ENCODE measurements at regions not wholly inside any gene's neighbourhood (a gene's known extent, or its start where the extent isn't known, plus 50 kb on each side); places are given as distances from the start of the nearest gene placed in this dataset.

DNA sequence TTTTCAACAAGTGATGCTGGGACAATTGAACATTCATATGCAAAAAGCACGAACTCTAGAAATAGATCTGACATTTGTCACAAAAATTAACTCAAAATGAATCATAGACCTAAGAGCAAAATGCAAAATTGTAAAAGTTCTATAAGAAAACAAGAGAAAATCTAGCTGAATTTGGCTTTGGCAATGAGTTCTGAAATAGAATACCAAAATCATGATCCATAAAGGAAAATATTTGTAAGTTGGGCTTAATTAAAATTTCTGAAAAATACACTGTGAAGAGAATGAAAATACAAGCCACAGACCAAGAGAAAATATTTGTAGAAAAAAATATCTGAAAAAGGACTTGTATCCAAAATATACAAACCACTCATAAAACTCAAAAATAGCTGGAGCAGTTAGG is 698.8 kb upstream of the CELF2 start:
- DNase-seq (ENCODE audit: low read depth in 1 of 2, low spot score in 1 of 2): no peak
- no peaks in the 10 kb centered on the region for H3K9me3 ChIP-seq
- POLR2A ChIA-PET: no interaction called here
- H3K27ac ChIP-seq: no peak overlapping the region
- CTCF ChIA-PET: no interaction called here
- H3K4me1 ChIP-seq: no peaks in the 10 kb centered on the region
- no peak overlapping the region for H3K4me3 ChIP-seq
- no peak overlapping the region for H3K4me2 ChIP-seq
- WGBS (ENCODE audit: missing lambda C conversion rate): 3% methylated on average over 1 of the region's 1 CpG
- TF ChIP-seq NFE2L2 (conservative IDR thresholded peaks at IDR 0.05; ENCODE audit: low read length): no peak
- no peak for TF ChIP-seq NPAS2 (CRISPR knock-in tag; IDR thresholded peaks at IDR 0.05; ENCODE audit: borderline replicate concordance)
- TF ChIP-seq HOXB5 (CRISPR knock-in tag; IDR thresholded peaks at IDR 0.05): no peak
- TF ChIP-seq RFX5 (IDR thresholded peaks at IDR 0.05): no peak
- TF ChIP-seq PHF8 (IDR thresholded peaks at IDR 0.05; ENCODE audit: borderline replicate concordance, low read depth): no peak
- TF ChIP-seq, protein P1, sequence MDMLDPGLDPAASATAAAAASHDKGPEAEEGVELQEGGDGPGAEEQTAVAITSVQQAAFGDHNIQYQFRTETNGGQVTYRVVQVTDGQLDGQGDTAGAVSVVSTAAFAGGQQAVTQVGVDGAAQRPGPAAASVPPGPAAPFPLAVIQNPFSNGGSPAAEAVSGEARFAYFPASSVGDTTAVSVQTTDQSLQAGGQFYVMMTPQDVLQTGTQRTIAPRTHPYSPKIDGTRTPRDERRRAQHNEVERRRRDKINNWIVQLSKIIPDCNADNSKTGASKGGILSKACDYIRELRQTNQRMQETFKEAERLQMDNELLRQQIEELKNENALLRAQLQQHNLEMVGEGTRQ (IDR thresholded peaks at IDR 0.05): no peak
- TF ChIP-seq RNF2 (IDR thresholded peaks at IDR 0.05; ENCODE audit: borderline replicate concordance, low read depth): no peak
- no peak for TF ChIP-seq MAZ (IDR thresholded peaks at IDR 0.05; ENCODE audit: borderline replicate concordance, low read depth, low read length)
- no peak for TF ChIP-seq POLR2AphosphoS2 (conservative IDR thresholded peaks at IDR 0.05; ENCODE audit: low read length)
- TF ChIP-seq HEYL (CRISPR knock-in tag; IDR thresholded peaks at IDR 0.05): no peak
- TF ChIP-seq EHMT2 (IDR thresholded peaks at IDR 0.05; ENCODE audit: low read depth): no peak
- no peak for TF ChIP-seq ZNF302 (CRISPR knock-in tag; IDR thresholded peaks at IDR 0.05)
- TF ChIP-seq MYC (IDR thresholded peaks at IDR 0.05; ENCODE audit: borderline replicate concordance, low read length): no peak
- TF ChIP-seq, protein P2, sequence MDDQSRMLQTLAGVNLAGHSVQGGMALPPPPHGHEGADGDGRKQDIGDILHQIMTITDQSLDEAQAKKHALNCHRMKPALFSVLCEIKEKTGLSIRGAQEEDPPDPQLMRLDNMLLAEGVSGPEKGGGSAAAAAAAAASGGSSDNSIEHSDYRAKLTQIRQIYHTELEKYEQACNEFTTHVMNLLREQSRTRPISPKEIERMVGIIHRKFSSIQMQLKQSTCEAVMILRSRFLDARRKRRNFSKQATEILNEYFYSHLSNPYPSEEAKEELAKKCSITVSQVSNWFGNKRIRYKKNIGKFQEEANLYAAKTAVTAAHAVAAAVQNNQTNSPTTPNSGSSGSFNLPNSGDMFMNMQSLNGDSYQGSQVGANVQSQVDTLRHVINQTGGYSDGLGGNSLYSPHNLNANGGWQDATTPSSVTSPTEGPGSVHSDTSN (IDR thresholded peaks at IDR 0.05): no peak
- TF ChIP-seq EHF (CRISPR knock-in tag; IDR thresholded peaks at IDR 0.05): no peak
- TF ChIP-seq TP53 (CRISPR knock-in tag; IDR thresholded peaks at IDR 0.05): no peak
- no peak for FAIRE-seq
- ATAC-seq: no peak

DNA sequence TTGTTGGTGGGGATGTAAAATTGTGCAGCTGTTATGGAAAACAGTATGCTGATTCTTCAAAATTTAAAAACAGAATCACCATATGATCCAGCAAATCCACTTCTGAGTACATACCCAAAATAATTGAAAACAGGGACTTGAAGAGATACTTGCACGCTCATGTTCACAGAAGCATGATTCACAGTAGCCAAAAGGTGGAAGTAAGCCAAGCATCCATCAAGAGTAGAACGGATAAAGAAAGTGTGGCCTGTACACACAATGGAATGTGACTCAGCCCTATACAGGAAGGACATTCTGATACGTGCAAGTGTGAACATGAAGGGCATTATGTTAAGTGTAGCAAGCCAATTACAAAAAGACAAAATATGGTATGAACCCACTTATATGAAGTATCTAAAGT is 696.7 kb upstream of the CELF2 start:
- Histone ChIP-seq H3K4me3 (no peak overlapping the region), H3K4me1 (no peaks in the 10 kb centered on the region), H3K4me2 (no peak overlapping the region), H3K27ac (no peak overlapping the region), H3K9me3 (no peaks in the 10 kb centered on the region)
- ATAC-seq (no peak), DNase-seq (ENCODE audit: low read depth in 1 of 2, low spot score in 1 of 2) (no peak), FAIRE-seq (no peak)
- POLR2A ChIA-PET: no interaction called here
- CTCF ChIA-PET: no interaction called here
- WGBS (ENCODE audit: missing lambda C conversion rate): 2% methylated on average over 3 of the region's 3 CpGs
- TF ChIP-seq NFE2L2 (conservative IDR thresholded peaks at IDR 0.05; ENCODE audit: low read length) (no peak), KDM1A (IDR thresholded peaks at IDR 0.05; ENCODE audit: low read depth) (no peak), GATA3 (IDR thresholded peaks at IDR 0.05; ENCODE audit: borderline replicate concordance) (no peak), RAD21 (conservative IDR thresholded peaks at IDR 0.05 in 1 of 2, IDR thresholded peaks at IDR 0.05 in 1 of 2) (no peak), RCOR1 (IDR thresholded peaks at IDR 0.05; ENCODE audit: low read depth, low read length) (no peak), EP300 (IDR thresholded peaks at IDR 0.05) (no peak), POLR2AphosphoS2 (conservative IDR thresholded peaks at IDR 0.05; ENCODE audit: low read length) (no peak), TFCP2L1 (CRISPR knock-in tag; IDR thresholded peaks at IDR 0.05) (no peak), JUNB (IDR thresholded peaks at IDR 0.05) (no peak)
- TF ChIP-seq, protein P3, sequence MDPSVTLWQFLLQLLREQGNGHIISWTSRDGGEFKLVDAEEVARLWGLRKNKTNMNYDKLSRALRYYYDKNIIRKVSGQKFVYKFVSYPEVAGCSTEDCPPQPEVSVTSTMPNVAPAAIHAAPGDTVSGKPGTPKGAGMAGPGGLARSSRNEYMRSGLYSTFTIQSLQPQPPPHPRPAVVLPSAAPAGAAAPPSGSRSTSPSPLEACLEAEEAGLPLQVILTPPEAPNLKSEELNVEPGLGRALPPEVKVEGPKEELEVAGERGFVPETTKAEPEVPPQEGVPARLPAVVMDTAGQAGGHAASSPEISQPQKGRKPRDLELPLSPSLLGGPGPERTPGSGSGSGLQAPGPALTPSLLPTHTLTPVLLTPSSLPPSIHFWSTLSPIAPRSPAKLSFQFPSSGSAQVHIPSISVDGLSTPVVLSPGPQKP (IDR thresholded peaks at IDR 0.05; ENCODE audit: low read depth, low read length): no peak
- TF ChIP-seq, protein P4, sequence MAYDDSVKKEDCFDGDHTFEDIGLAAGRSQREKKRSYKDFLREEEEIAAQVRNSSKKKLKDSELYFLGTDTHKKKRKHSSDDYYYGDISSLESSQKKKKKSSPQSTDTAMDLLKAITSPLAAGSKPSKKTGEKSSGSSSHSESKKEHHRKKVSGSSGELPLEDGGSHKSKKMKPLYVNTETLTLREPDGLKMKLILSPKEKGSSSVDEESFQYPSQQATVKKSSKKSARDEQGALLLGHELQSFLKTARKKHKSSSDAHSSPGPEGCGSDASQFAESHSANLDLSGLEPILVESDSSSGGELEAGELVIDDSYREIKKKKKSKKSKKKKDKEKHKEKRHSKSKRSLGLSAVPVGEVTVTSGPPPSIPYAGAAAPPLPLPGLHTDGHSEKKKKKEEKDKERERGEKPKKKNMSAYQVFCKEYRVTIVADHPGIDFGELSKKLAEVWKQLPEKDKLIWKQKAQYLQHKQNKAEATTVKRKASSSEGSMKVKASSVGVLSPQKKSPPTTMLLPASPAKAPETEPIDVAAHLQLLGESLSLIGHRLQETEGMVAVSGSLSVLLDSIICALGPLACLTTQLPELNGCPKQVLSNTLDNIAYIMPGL (CRISPR knock-in tag; IDR thresholded peaks at IDR 0.05; ENCODE audit: borderline replicate concordance): no peak
- TF ChIP-seq, protein P5, sequence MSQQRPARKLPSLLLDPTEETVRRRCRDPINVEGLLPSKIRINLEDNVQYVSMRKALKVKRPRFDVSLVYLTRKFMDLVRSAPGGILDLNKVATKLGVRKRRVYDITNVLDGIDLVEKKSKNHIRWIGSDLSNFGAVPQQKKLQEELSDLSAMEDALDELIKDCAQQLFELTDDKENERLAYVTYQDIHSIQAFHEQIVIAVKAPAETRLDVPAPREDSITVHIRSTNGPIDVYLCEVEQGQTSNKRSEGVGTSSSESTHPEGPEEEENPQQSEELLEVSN (IDR thresholded peaks at IDR 0.05; ENCODE audit: borderline replicate concordance, low read depth): no peak
